ENCODE measurements at regions not wholly inside any gene's neighbourhood (a gene's known extent, or its start where the extent isn't known, plus 50 kb on each side); places are given as distances from the start of the nearest gene placed in this dataset.

DNA sequence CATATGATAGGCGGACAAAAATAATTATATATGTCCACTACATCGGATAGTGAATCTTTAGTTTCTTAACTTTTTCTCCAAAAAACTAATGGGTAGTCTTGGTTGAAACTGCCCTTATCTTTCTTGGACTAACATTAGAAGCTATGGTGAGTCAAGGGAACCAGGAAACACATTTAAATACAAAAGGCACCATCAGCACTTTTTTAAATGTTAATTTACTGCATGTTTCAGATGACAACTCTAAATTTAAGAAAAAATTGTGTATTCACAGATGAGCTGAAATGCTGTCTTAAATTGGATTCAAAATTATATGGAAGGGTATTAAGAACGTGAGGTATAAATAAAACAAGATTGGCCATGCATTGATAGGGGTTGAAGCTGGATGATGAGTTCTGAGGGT lies 75.6 kb upstream of the CERS6 start:
- TF ChIP-seq, protein P1, sequence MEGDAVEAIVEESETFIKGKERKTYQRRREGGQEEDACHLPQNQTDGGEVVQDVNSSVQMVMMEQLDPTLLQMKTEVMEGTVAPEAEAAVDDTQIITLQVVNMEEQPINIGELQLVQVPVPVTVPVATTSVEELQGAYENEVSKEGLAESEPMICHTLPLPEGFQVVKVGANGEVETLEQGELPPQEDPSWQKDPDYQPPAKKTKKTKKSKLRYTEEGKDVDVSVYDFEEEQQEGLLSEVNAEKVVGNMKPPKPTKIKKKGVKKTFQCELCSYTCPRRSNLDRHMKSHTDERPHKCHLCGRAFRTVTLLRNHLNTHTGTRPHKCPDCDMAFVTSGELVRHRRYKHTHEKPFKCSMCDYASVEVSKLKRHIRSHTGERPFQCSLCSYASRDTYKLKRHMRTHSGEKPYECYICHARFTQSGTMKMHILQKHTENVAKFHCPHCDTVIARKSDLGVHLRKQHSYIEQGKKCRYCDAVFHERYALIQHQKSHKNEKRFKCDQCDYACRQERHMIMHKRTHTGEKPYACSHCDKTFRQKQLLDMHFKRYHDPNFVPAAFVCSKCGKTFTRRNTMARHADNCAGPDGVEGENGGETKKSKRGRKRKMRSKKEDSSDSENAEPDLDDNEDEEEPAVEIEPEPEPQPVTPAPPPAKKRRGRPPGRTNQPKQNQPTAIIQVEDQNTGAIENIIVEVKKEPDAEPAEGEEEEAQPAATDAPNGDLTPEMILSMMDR (conservative IDR thresholded peaks at IDR 0.05; ENCODE audit: low read depth, low read length) = no peak
- no peak for TF ChIP-seq EZH2 (IDR thresholded peaks at IDR 0.05; ENCODE audit: borderline replicate concordance, low read depth, low read length, poor library complexity, severe bottlenecking)

Measured in A673 (cell line).